ENCODE measurements at regions not wholly inside any gene's neighbourhood (a gene's known extent, or its start where the extent isn't known, plus 50 kb on each side); places are given as distances from the start of the nearest gene placed in this dataset.

- H3K4me2 ChIP-seq (replicated peaks; ENCODE audit: low read depth, low read length, poor library complexity, severe bottlenecking) = no peak overlapping the region
- H3K9me3 ChIP-seq (ENCODE audit: control extremely low read depth in 1 of 3, control insufficient read depth in 2 of 3, insufficient read depth in 1 of 3, low read length in 2 of 3) = no peaks in the 10 kb centered on the region
- Mint-ChIP-seq H3K27ac (no peak overlapping the region), H3K9me3 (ENCODE audit: insufficient read depth) (no peaks in the 10 kb centered on the region), H3K27me3 (no peaks in the 10 kb centered on the region), H3K4me1 (no peaks in the 10 kb centered on the region), H3K4me3 (no peak overlapping the region)
- H3K27ac ChIP-seq (ENCODE audit: low read length in 2 of 2) = no peak overlapping the region
- H2AFZ ChIP-seq (ENCODE audit: insufficient read depth, low read depth, low read length, poor library complexity, severe bottlenecking) = no peak overlapping the region
- no peaks in the 10 kb centered on the region for H4K20me1 ChIP-seq (ENCODE audit: control insufficient read depth, insufficient read depth, low read length, poor library complexity, severe bottlenecking)
- no CpG with 5 or more reads among the region's 2 CpGs for WGBS (ENCODE audit: insufficient coverage)
- CTCF ChIA-PET = no interaction called here
- no peaks in the 10 kb centered on the region for H3K79me2 ChIP-seq (ENCODE audit: control insufficient read depth, insufficient read depth, low read length)
- H3K36me3 ChIP-seq (replicated peaks in 1 of 2; ENCODE audit: control extremely low read depth in 1 of 2, control insufficient read depth in 1 of 2, extremely low read depth in 1 of 2, insufficient read depth in 2 of 2, low read length in 1 of 2) = no peaks in the 10 kb centered on the region
- POLR2A ChIA-PET = no interaction called here
- H3K4me3 ChIP-seq (ENCODE audit: control extremely low read depth in 1 of 5, extremely low read depth in 1 of 5, insufficient read depth in 1 of 5, low read depth in 2 of 5, low read length in 4 of 5) = no peak overlapping the region
- DNase-seq (no peak), ATAC-seq (ENCODE audit: low read depth) (no peak)
- no peak overlapping the region for H3K9ac ChIP-seq (ENCODE audit: low read length)
- no peaks in the 10 kb centered on the region for H3K4me1 ChIP-seq (ENCODE audit: control insufficient read depth in 2 of 2, insufficient read depth in 2 of 2, low read length in 2 of 2)
- no peaks in the 10 kb centered on the region for H3K27me3 ChIP-seq (replicated peaks in 1 of 4; ENCODE audit: control extremely low read depth in 1 of 4, control insufficient read depth in 3 of 4, insufficient read depth in 4 of 4, low read length in 3 of 4)
- intact Hi-C loops (cut with micrococcal nuclease) = no loop called here
- TF ChIP-seq EZH2 (IDR thresholded peaks at IDR 0.05; ENCODE audit: borderline replicate concordance, insufficient read depth, low read depth, low read length, poor library complexity, severe bottlenecking) (no peak), CTCF (IDR thresholded peaks at IDR 0.05) (no peak)
These were observed 971.0 kb upstream of the CDH2 start for GRCh38 chr18:29147944-29148343.

GRCh38 chr18:29146068-29146467 is 969.1 kb upstream of the CDH2 start:
- no peak for ATAC-seq (ENCODE audit: low read depth)
- ChIA-PET POLR2A (no interaction called here), CTCF (no interaction called here)
- Histone ChIP-seq H3K27me3 (replicated peaks in 1 of 4; ENCODE audit: control extremely low read depth in 1 of 4, control insufficient read depth in 3 of 4, insufficient read depth in 4 of 4, low read length in 3 of 4) (no peaks in the 10 kb centered on the region), H4K20me1 (ENCODE audit: control insufficient read depth, insufficient read depth, low read length, poor library complexity, severe bottlenecking) (no peaks in the 10 kb centered on the region), H2AFZ (ENCODE audit: insufficient read depth, low read depth, low read length, poor library complexity, severe bottlenecking) (no peak overlapping the region), H3K36me3 (replicated peaks in 1 of 2; ENCODE audit: control extremely low read depth in 1 of 2, control insufficient read depth in 1 of 2, extremely low read depth in 1 of 2, insufficient read depth in 2 of 2, low read length in 1 of 2) (no peaks in the 10 kb centered on the region), H3K4me1 (ENCODE audit: control insufficient read depth in 2 of 2, insufficient read depth in 2 of 2, low read length in 2 of 2) (no peaks in the 10 kb centered on the region), H3K4me2 (replicated peaks; ENCODE audit: low read depth, low read length, poor library complexity, severe bottlenecking) (no peak overlapping the region), H3K79me2 (ENCODE audit: control insufficient read depth, insufficient read depth, low read length) (no peaks in the 10 kb centered on the region), H3K4me3 (ENCODE audit: control extremely low read depth in 1 of 5, extremely low read depth in 1 of 5, insufficient read depth in 1 of 5, low read depth in 2 of 5, low read length in 4 of 5) (no peak overlapping the region), H3K9ac (ENCODE audit: low read length) (no peak overlapping the region), H3K27ac (ENCODE audit: low read length in 2 of 2) (no peak overlapping the region), H3K9me3 (ENCODE audit: control extremely low read depth in 1 of 3, control insufficient read depth in 2 of 3, insufficient read depth in 1 of 3, low read length in 2 of 3) (no peaks in the 10 kb centered on the region)
- no peaks in the 10 kb centered on the region for H3K27me3 Mint-ChIP-seq
- no CpG with 5 or more reads among the region's 4 CpGs for WGBS (ENCODE audit: insufficient coverage)
- no peaks in the 10 kb centered on the region for H3K9me3 Mint-ChIP-seq (ENCODE audit: insufficient read depth)
- no peak overlapping the region for H3K27ac Mint-ChIP-seq
- intact Hi-C loops (cut with micrococcal nuclease) = no loop called here
- no peak overlapping the region for H3K4me3 Mint-ChIP-seq
- no peaks in the 10 kb centered on the region for H3K4me1 Mint-ChIP-seq
- TF ChIP-seq EZH2 (IDR thresholded peaks at IDR 0.05; ENCODE audit: borderline replicate concordance, insufficient read depth, low read depth, low read length, poor library complexity, severe bottlenecking) = no peak
- TF ChIP-seq CTCF (IDR thresholded peaks at IDR 0.05) = no peak
- no peak for DNase-seq

All from B cell (primary cell).